DMS 273 treated with DMSO at 0.1 percent for 48 hours (cell line): ENCODE measurements at regions not wholly inside any gene's neighbourhood (a gene's known extent, or its start where the extent isn't known, plus 50 kb on each side); places are given as distances from the start of the nearest gene placed in this dataset.

Source experiments
- DNase-seq: peaks from one replicate; lab custom pipeline; 2025; lab: John Stamatoyannopoulos, UW

GRCh38 chr11:64501500-64502427 is 54.0 kb upstream of the SLC22A11 start:
- no peak for DNase-seq

- no peak for DNase-seq
Measured at GRCh38 chr11:64502634-64503033, 53.1 kb upstream of the SLC22A11 start.

- no peak for DNase-seq
Measured at GRCh38 chr11:64503186-64503753, 52.5 kb upstream of the SLC22A11 start.

- DNase-seq = no peak
Measured at GRCh38 chr11:64504999-64505398, 50.7 kb upstream of the SLC22A11 start.
